DND-41 (cell line): ENCODE measurements at regions not wholly inside any gene's neighbourhood (a gene's known extent, or its start where the extent isn't known, plus 50 kb on each side); places are given as distances from the start of the nearest gene placed in this dataset.

ENCODE experiments used
- ATAC-seq: fragments of 200-7000 bp; cut with Tn5 transposase; 3 replicates; pipeline ENCODE4 v1.9.1; 2021; ENCODE audit warnings: low read depth; ENCODE audit not compliant: insufficient read depth
- DNase-seq: peaks from one replicate; pipeline ENCODE4 v3.0.0-alpha.2; 2020
- H2AFZ ChIP-seq: 2 replicates; pipeline ENCODE4 v1.6.0; 2012; ENCODE audit warnings: low read depth, low read length
- H3K27ac ChIP-seq: 2 replicates; pipeline ENCODE4 v1.5.1; 2012; ENCODE audit warnings: low read length, inconsistent platforms
- H3K27me3 ChIP-seq: fragments of 200-600 bp; sonication (generic); 2 replicates; pipeline ENCODE4 v1.6.0; 2012; ENCODE audit warnings: low read length, mild to moderate bottlenecking, inconsistent platforms; ENCODE audit not compliant: insufficient read depth, poor library complexity
- H3K36me3 ChIP-seq: 2 replicates; pipeline ENCODE4 v1.5.1; 2012; ENCODE audit warnings: low read length, inconsistent platforms; ENCODE audit not compliant: insufficient read depth
- H3K4me1 ChIP-seq: 2 replicates; pipeline ENCODE4 v1.5.1; 2012; ENCODE audit warnings: mild to moderate bottlenecking, low read length; ENCODE audit not compliant: insufficient read depth
- H3K4me2 ChIP-seq: 2 replicates; pipeline ENCODE4 v1.6.0; 2012; ENCODE audit warnings: mild to moderate bottlenecking, moderate library complexity, low read length, inconsistent platforms; ENCODE audit not compliant: insufficient read depth
- H3K4me3 ChIP-seq, 2 experiments: fragments of 200-600 bp in 1 of 2; shearing (Covaris generic) in 1 of 2; 2 replicates each; pipeline ENCODE4 v1.5.1; 2012 to 2016; ENCODE audit warnings: inconsistent platforms in 2 of 2, low read length in 2 of 2, mild to moderate bottlenecking in 2 of 2, low read depth in 1 of 2, moderate library complexity in 1 of 2
- H3K79me2 ChIP-seq: 2 replicates; pipeline ENCODE4 v1.6.0; 2012; ENCODE audit warnings: low read length, inconsistent platforms; ENCODE audit not compliant: insufficient read depth
- H3K9ac ChIP-seq: 2 replicates; pipeline ENCODE4 v1.6.0; 2012; ENCODE audit warnings: low read depth, mild to moderate bottlenecking, inconsistent platforms, low read length, moderate library complexity
- H3K9me3 ChIP-seq: 2 replicates; pipeline ENCODE4 v1.5.1; 2012; ENCODE audit warnings: low read length, moderate library complexity, mild to moderate bottlenecking, inconsistent platforms; ENCODE audit not compliant: insufficient read depth, severe bottlenecking
- H4K20me1 ChIP-seq: 2 replicates; pipeline ENCODE4 v1.6.0; 2012; ENCODE audit warnings: low read length; ENCODE audit not compliant: insufficient read depth
- EZH2 ChIP-seq: IDR thresholded peaks from 3 replicates; pipeline ENCODE4 v1.6.1; 2012; ENCODE audit warnings: borderline replicate concordance, low read depth, mild to moderate bottlenecking, moderate library complexity, low read length, inconsistent platforms; ENCODE audit not compliant: severe bottlenecking
- TF ChIP-seq, protein P1 (sequence below): IDR thresholded peaks from 2 replicates; pipeline ENCODE4 v1.5.1; 2012; ENCODE audit warnings: borderline replicate concordance, low read length, moderate library complexity, mild to moderate bottlenecking; ENCODE audit not compliant: poor library complexity, severe bottlenecking; ENCODE audit errors: extremely low read depth

DNA sequence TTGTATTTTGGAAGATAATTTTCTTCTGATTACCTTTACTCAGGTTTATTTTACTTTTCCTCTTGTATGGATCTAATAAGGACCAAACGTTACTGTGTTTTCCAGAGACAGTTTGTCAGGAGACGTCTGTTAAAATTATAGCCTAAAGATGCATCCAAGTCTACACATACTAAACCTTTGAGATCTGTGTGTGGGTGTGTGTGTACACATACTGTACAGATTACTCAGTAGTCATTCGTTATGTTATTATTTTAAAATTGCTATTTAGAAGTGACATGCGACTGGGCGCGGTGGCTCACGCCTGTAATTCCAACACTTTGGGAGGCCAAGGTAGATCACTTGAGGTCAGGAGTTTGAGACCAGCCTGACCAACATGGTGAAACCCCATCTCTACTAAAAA, 51.6 kb upstream of the CNTLN start:
- H4K20me1 ChIP-seq: no peaks in the 10 kb centered on the region
- H3K79me2 ChIP-seq: no peaks in the 10 kb centered on the region
- no peak overlapping the region for H3K9ac ChIP-seq
- no peak overlapping the region for H3K4me3 ChIP-seq
- H3K9me3 ChIP-seq: no peaks in the 10 kb centered on the region
- no peak overlapping the region for H3K27ac ChIP-seq
- no peaks in the 10 kb centered on the region for H3K4me1 ChIP-seq
- H3K27me3 ChIP-seq: no peaks in the 10 kb centered on the region
- no peaks in the 10 kb centered on the region for H3K36me3 ChIP-seq
- no peak for ATAC-seq
- no peak overlapping the region for H3K4me2 ChIP-seq
- no peak overlapping the region for H2AFZ ChIP-seq
- no peak for TF ChIP-seq EZH2
- TF ChIP-seq, protein P1, sequence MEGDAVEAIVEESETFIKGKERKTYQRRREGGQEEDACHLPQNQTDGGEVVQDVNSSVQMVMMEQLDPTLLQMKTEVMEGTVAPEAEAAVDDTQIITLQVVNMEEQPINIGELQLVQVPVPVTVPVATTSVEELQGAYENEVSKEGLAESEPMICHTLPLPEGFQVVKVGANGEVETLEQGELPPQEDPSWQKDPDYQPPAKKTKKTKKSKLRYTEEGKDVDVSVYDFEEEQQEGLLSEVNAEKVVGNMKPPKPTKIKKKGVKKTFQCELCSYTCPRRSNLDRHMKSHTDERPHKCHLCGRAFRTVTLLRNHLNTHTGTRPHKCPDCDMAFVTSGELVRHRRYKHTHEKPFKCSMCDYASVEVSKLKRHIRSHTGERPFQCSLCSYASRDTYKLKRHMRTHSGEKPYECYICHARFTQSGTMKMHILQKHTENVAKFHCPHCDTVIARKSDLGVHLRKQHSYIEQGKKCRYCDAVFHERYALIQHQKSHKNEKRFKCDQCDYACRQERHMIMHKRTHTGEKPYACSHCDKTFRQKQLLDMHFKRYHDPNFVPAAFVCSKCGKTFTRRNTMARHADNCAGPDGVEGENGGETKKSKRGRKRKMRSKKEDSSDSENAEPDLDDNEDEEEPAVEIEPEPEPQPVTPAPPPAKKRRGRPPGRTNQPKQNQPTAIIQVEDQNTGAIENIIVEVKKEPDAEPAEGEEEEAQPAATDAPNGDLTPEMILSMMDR: no peak
- no peak for DNase-seq

DNA sequence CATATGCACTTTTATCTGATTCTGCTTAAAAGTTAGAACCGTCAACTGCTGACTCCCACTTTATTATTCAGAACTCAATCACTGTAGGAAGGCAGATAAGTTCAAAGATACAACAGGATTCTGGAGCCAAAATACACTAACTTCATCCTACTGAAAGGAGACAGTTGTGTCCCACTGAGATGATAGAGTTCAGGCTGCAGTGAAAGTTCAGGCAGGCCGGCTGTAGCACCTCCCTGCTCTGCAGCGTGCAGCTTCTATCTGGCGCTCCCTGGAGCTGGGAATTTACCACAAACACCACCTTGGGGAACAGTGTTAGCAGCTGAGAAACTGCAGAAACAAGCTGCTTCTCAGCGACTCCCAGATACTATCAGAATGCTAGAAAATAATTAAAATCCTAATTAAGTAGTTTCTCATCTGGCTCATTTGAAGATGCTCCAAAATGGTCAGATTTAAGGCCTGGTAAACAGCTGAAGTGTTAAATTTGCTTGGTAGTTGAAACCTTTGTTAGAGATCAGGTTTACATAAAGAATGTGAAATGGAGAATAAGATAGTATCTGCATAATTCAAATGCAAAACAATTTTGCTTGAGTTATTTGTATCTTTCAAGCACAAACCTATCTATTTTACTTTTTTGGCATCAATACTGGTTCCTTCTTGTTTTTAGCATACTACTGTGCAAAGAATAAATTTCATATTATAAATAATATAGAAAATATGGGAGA, 52.3 kb upstream of the CNTLN start:
- H3K27ac ChIP-seq: no peak overlapping the region

DNA sequence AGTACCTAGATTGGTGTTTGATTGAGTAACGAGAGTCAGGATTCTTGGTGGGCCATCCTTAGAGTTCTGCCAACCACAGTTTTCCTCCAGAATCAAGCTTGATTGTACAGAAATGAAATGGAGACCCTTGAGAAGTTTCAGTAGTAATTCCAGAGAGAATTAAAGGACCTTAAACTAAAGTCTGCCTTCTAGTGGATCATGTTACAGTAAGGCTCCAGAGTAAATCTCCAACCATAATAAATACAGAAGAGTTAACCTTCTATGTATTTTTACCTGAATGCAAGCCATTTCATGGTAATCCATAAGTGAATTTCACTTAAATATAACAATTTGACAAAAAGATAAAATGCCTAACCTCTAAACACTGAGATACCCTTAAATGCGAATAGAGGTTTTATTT, 53.0 kb upstream of the CNTLN start:
- no peaks in the 10 kb centered on the region for H3K4me1 ChIP-seq
- ATAC-seq (no peak), DNase-seq (no peak)
- no peaks in the 10 kb centered on the region for H3K36me3 ChIP-seq
- no peaks in the 10 kb centered on the region for H3K27me3 ChIP-seq
- no peak overlapping the region for H3K4me2 ChIP-seq
- no peak overlapping the region for H3K4me3 ChIP-seq
- H4K20me1 ChIP-seq: no peaks in the 10 kb centered on the region
- no peaks in the 10 kb centered on the region for H3K79me2 ChIP-seq
- no peak overlapping the region for H3K9ac ChIP-seq
- no peak overlapping the region for H2AFZ ChIP-seq
- no peak for TF ChIP-seq EZH2
- TF ChIP-seq, protein P1: no peak
- no peak overlapping the region for H3K27ac ChIP-seq
- no peaks in the 10 kb centered on the region for H3K9me3 ChIP-seq

More for the DNA sequence above, 52.3 kb upstream of the CNTLN start:
- Histone ChIP-seq H3K4me1 (no peaks in the 10 kb centered on the region), H3K4me3 (no peak overlapping the region), H3K79me2 (no peaks in the 10 kb centered on the region), H3K4me2 (no peak overlapping the region), H4K20me1 (no peaks in the 10 kb centered on the region), H3K9me3 (no peaks in the 10 kb centered on the region), H3K27me3 (no peaks in the 10 kb centered on the region), H3K9ac (no peak overlapping the region), H3K36me3 (no peaks in the 10 kb centered on the region), H2AFZ (no peak overlapping the region)
- DNase-seq (no peak), ATAC-seq (no peak)
- TF ChIP-seq EZH2: no peak
- TF ChIP-seq, protein P1: no peak
